HG02884 (cell line): ENCODE measurements at regions not wholly inside any gene's neighbourhood (a gene's known extent, or its start where the extent isn't known, plus 50 kb on each side); places are given as distances from the start of the nearest gene placed in this dataset.
"Not testable (repeated sequence)": the region's sequence is repeated elsewhere in the genome, so short reads cannot be mapped to it uniquely, and the experiment has no call there.

Experiments used
- ATAC-seq: cut with Tn5 transposase; IDR thresholded peaks from one replicate; pipeline ENCODE4 v1.9.1; 2021; ENCODE audit warnings: mild to moderate bottlenecking, moderate library complexity; ENCODE audit not compliant: unreplicated experiment

DNA sequence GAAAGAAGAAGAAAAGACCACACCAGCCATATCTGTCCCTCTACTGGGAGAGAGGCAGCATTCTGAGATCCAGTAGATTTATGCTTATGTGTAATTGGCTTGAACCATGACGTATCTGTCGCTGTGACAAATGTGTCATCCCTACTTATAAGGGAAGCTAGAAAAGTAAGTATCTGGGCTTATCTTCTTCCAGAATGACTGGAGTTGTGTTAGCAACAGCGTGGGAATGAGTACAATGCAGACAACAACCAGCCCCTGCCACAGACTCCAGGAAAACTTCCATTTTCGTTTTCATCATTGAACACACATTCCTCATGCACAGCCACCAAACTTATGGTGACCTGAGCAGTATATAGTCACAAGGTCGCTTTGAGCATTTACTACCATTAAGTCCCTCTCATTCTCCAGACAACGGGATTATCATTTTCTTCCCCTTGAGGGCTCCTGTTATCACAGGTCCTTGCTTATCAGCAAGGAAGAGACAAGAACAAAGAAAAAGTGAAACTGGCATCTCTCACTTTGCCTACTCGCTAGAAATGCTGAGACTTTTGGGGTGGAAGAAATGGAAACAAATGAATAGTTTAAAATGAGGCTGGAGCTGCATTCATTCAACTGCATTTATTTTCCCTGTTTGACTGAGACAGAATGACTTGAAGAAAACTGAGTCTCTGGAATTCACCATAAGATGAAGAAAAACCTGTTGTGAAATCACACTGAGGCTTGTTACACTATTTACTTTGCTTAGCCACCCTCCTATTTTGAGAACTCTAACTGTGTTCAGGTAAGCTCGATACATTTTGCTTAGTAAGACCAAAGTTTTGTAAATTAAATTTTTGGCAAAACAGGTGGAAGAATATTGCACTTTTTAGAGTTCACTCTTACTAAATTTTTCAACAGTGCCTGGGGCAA, 149.3 kb upstream of the FOXQ1 start:
- ATAC-seq = no peak

DNA sequence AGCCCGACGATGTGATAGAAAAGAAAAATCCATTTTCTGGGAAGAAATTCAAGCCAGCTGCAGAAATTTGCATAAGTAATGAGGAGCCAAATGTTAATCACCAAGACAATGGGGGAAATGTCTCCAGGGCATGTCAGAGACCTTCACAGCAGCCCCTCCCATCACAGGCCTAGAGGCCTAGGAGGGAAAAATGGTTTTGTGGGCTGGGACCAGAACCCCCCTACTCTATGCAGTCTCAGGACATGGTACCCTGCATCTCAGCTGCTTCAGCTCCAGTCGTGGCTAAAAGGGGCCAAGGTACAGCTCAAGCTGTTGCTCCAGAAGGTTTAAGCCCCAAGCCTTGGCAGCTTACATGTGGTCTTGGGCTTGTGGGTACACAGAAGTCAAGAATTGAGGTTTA, 155.5 kb upstream of the FOXQ1 start:
- not testable (repeated sequence) for ATAC-seq

DNA sequence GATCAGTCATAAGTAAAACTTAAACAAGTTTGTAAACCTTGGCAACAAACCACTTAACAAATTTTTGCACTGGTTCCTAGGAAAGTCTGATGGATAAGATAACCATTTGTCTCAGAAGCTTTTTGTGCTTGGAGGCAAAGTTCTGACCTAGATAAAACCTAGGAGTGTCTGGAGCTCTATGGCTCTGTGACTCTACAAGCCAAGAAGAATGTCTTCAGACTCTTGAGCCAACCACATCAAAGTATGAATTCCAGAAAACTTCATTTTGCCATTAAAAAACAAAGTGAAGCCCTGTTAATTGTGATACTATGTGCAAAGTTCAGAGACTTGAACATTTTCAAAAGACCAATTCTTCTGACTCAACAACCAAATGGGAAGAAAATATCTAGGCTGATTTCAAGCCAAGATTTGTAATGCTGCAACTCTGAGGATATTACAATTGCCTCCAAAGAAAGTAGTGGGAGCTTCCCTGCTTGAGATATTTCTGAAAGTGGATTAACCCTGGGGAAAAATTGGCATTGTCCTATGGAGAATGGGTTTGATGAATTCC, 158.1 kb upstream of the FOXQ1 start:
- no peak for ATAC-seq

DNA sequence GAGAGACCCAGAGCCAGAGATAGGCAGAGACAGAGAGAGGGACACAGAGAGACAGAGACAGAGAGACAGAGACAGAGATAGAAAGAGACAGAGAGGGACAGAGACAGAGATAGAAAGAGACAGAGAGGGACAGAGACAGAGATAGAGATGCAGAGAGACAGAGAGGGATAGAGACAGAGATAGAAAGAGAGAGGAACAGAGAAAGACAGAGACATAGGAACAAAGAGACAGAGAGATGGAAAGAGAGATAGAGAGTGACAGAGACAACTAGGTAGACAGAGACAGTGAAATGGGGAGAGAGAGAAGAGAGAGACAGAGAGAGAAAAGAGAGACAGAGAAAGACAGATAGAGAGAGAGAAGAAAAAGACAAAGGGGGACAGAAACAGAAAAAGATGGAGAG, 165.4 kb upstream of the FOXQ1 start:
- no peak for ATAC-seq

DNA sequence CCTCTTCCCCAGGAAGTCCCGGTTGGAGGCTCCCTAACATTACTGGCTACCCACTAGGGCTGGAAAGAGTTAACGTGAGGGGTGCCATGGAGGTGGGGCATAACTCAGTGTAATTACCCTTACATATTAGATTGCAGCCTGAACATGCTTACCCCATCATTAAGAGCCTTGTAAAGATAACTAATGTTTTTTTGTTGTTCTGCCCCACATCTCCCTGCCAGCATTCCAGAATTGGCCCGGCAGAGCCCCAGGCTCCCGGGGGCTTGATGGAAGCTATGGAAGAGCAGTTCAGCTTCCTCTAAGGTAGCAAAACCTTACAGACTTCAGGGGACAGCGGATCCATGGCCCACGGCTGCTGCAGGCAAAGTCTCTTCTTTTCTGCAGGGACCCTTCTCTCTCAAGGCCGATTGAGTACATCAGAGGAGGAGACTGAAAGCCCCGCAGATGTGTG, 166.1 kb upstream of the FOXQ1 start:
- ATAC-seq = no peak

DNA sequence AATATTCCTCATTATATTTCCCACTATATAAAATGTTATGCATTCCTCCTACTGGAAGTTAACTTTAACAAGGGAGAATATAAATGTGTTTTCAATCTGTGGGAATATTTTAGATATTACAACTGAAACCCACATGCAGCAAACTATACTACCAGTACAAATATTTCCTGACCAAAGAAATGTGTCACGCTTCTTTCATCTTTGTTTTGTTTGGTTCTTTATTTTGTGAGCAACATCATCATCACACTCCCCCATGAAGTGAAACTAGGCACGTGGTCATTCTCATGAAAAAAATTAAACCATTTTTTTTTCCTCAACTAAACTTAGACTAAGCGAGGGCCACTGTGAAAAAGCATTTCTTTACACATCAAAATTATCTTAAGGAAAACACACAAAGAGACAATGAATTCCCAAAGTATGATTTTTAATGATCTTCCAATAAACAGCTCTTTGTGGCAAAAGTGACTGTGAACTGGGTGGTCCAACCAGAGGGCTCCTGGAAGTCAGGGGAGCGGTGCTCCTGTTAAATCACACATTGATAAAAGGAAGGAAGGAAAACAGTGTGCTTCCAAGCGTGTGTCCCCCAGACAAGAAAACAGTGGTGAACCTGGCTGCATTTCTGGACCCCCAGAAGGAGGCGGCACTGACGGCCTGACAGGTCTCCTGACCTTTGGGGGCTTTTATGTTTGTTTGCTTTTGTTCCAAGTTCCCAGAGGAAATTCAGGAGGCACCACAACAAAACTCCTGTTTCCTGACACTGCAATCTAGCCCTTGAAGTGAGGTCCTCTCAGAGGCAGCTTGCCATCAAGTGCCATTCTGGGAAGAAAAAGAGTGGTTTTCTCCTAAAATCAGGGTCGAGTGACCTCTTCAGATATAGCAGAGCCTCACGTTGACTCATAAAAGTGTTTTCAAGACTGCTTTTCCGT, 166.8 kb upstream of the FOXQ1 start:
- no peak for ATAC-seq

DNA sequence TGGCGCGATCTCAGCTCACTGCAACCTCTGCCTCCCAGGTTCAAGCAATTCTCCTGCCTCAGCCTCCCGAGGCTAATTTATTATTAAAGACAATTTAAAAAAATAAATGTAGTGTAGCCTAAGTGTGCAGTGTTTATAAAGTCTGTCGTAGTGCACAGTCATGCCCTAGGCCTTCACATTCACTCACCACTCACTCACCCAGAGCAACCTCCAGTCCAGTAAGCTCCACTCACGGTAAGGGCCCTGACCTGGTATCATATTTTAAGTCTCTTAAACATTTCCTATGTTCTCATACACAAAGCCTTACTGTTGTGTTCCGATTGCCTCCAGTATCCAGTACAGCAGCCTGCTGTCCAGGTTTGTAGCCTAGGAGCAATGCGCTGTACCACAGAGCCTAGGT, 168.2 kb upstream of the FOXQ1 start:
- no peak for ATAC-seq

DNA sequence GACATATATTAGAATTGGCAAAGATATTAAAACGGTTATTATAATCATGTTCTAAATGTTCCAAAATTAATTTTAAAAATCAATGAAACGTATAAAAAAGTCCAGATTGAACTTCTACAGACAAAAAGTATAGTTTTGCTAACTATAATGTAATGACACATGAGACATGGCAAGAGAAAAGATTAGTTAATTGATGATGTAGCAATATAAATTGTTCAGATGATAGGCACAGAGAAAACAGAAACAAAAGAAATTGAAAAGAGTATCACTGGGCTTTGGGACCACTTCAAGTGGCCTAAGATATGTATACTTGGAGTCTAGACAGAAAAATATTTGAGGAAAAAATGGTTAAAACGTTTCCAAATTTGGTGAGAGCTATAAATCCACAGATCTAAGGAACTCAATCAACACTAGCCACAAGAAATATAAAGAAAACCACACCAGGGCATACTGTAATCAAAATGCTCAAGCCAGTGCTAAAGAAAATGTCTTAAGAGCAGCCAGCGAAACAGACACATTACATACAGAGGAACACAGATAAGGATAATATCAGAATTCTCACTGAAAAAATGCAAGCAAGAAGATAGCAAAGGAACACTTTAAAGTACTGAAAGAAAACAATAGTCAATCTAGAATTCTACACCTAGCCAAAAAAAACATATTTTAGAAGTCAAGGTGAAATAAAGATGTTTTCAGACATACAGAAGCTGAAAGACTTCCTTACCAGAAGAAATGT, 172.6 kb upstream of the FOXQ1 start:
- ATAC-seq = no peak

DNA sequence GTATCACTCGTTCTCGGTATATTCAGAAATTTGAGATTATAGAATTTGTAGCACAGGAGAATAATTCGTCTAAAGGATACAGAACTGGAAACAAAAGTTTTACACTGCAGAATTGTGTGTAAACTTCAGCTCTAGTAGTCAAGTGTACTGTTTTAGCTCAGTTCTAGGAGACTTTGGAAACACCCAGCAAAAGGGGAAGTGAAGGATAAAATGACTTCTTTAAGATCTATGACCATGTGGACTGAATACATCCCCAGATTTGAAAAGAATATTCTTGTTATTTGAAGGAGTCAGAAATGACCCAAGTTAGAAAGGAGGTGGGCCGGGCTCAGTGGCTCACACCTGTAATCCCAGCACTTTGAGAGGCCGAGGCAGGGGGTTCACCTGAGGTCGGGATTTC, 174.0 kb upstream of the FOXQ1 start:
- ATAC-seq = no peak

DNA sequence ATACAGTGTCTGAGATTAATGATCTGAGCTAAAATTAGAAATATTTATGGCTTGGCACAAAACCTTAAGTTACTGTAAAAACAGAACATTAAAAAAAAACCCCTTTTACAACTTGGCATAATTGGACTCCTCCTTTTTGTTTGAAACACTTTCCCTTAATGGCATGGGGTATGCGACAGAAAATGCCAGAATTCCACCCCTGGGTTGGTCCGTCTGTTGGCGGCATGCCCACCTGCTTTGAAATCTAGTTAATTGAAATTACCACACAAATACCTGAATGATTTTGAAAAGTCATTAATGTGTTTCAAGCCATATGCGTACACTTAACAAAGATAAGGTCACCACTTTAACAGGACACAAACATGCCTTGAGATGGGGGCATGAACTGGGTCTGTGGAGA, 175.1 kb upstream of the FOXQ1 start:
- ATAC-seq = no peak

DNA sequence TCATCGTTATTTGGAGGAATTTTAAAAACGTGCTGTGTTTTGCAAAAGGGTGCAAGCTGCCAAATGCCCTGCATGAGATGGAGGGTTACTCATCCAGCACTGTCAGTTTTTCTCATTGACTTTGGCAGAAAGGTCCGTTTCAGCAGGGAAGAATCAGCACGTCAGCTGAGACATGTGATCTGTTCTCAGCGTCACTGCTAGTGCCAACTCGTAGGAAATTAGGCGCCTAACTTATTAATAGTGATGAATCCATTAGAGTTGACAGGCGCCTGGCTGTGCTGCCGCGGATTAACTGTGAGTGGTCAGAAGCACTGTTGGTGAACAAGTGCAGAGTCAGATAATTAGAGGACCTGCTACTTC, 175.5 kb upstream of the FOXQ1 start:
- ATAC-seq = no peak

DNA sequence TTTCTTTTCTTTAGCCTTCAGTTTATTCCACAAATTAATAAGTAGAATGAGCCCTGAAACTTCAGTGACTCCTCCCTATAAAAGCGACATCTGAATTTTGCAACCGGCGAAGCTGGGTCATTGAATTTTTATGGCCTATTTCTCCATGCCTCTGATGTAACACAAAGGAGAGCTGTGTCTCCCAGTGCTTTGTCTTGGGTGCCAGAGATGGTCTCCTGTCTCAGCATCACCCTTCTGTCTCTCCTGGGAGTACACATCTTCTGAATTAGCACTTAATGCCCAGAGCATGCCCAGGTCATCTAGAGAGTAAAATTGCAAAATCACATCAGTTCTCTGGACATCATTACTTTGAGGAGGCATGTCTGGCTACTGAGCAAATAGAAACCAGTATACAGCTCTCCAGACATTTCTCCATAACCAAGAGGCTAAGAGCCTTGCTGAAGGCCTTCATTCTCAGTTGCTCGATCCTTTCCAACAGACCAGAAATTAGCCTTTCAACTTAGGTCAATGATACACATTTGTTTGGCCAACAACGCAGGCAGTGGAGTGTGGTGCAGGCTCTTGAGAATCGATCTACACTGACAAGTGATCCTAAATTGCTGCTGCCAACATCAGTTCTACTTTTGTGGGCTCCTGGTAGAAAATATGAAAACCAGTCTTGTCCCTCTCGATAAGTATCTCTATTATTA, 176.0 kb upstream of the FOXQ1 start:
- ATAC-seq = no peak

DNA sequence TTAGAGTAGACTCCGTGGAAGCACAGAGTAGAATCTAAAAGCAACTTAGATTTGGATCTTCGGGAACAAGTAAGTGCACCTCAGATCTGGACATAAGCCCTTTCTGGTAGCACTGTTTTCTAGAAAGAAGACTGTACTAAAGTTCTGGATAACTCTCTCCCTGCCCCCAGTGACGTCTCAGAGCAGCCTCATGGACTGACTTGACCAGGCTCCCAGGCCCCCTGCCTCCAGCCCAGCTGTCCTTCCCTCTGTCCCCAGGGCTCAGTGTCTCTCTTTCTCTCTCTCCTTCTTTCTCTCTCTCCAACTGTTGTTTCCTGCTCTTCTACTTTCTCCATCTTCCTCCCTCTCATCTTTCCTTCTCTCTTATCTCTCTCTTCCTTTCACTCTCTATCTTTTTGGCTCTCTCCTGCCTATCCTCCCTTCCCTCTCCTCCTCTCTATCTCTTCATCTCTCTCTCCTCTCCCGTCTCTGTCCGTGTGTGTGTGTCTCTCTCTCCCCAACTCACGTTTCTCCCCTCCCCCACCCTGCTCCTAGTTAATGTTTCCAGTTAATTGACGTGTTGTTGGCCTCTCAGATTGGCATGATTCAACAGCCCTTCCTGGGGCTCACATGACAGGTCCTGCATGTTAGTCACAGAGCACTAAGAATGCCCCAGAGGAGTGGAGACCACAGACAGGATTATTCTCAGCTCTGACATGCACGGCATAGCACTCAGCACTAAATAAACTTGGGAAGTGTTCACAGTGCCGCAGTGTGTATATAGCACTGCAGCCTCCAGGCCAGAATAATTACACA, 180.4 kb upstream of the FOXQ1 start:
- no peak for ATAC-seq

DNA sequence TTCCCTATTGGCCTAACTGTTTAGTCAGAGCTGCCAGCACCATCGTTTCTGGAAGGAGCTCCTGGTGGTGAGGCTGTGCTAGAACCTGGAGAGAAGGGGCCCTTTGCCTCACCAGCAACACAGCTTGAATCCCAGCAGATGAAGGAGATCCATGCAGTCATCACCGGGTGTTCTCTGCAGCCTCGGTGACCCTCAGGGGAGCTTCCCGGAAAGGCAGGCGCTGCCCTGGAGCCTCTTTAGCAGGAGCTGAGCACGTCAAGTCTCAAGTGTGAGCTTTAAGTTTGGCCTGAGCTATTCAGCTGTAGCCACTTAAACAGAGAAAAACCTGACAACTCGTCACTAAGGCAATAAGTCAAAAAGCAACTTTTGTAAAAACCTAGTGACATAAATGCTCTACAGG, 181.2 kb upstream of the FOXQ1 start:
- no peak for ATAC-seq

DNA sequence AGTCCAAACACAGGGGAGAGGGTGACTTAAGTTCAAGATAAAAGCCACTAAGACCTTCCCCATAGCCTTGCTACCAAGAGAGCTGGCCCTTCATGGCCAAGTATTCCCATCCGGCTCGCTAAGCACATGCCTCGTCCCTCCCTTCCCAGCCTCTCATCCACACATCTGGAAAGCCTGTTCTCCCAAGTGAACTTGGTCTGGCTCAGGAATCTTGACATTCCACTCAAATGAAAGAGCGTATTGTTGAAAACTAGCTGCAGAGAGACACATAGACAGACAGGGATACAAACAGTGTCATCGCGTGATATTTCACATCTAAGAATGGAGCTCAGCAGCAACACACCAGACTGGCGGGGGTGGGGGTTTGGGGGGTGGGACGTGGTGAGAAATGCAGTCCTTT, 182.8 kb upstream of the FOXQ1 start:
- ATAC-seq = no peak

DNA sequence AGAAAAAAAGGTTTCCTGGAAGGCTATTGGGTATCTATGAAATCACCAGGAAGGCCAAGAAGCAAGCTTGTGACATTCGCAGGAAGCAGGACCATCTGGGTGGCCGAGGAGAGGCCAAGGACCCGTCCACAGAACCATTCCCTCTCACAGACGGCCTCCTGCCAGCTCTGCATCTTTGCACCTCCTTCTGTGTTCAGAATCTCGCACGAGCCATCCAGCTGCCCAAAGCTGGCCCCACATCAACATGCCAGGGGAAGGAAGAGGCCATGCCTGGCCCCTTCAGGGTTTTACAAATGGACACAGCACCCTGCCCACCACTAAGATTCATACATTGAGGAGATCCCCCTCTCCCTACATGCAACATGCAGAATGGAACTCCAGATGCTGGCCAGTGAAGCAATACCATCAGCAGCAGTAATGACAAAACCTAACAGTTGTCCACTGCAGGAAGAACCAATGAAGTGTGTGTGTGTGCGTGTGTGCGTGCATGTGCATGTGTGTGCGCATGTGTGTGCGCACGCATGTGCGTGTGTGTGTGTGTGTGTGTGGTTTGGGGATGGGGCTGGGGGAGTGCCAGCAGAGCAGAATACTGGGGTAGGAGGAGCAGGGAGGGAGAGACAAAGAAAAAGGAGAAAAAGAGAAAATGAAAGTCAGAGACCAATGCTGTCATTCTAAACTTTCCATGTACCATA, 184.2 kb upstream of the FOXQ1 start:
- no peak for ATAC-seq

DNA sequence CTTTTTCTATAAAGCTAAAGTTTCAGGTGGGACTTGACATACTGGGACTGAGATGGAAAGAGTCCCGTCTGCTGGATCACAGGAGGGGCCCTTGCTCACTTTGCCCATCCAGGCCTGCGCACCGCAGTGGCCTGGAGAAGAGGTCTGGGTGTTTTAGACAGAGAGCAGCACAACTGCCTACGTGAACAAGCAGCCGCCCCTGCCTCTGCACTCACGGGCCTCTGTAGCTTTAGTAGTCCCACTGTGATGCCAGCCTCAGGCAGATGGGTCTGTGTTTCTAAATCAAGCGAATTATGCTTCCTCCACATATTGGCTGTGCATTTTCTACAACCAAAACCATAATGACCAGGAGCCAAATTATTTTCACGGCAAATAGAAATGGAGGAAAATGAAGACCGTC, 184.8 kb upstream of the FOXQ1 start:
- ATAC-seq = no peak

DNA sequence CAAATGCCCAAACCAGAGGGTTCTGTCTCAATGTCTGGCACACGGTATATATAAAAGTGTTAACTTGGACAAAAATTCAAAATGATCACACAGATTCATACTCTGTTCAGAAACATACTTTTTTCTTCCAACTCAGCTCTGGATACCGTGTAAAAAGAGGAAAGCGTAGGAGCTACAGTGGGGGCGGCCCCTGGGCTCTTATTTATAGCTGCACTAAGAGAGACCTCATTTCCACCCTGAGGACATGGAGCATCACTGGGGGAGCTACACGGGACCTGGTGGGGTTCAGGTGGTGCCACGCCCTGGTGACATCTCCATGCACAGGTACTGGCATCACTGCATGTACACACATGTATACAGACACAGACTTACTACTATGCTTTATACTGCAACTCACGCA, 185.9 kb upstream of the FOXQ1 start:
- no peak for ATAC-seq

DNA sequence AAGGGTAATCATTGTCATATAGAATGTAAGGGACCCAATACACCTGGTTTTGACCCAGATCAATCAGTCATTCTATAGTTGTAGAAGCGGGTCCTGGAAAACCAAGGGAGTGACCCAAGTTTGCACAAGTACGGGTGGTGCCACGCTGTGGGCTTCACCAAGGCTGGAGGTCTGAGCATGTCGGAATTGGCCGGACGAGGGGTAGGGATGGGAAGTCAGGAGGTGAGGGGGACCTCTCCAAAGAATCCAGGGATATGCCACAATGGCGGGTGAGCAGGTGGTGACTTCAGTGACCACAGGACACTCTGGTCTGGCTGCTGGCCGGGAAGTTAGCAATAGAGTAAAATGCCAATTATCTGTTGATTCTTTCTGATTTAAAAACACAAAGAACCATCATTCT, 186.6 kb upstream of the FOXQ1 start:
- no peak for ATAC-seq
